B cell (primary cell): ENCODE measurements at regions not wholly inside any gene's neighbourhood (a gene's known extent, or its start where the extent isn't known, plus 50 kb on each side); places are given as distances from the start of the nearest gene placed in this dataset.
"Not testable (repeated sequence)": the region's sequence is repeated elsewhere in the genome, so short reads cannot be mapped to it uniquely, and the experiment has no call there.

Experiments
- ATAC-seq: fragments of 200-7000 bp; cut with Tn5 transposase; one replicate; pipeline ENCODE4 v1.10.0; 2021; ENCODE audit warnings: low read depth, mild to moderate bottlenecking, moderate number of reproducible peaks, moderate library complexity
- CTCF ChIA-PET: fragments of 350-600 bp; sonication (Branson Sonifier 250); formaldehyde crosslinking; loops from one replicate; lab custom pipeline; 2021; ENCODE audit warnings: antibody characterized with exemption, inconsistent platforms; lab: Charles Lee
- POLR2A ChIA-PET: fragments of 350-600 bp; sonication (Branson Sonifier 250); formaldehyde crosslinking; loops from one replicate; lab custom pipeline; 2021; ENCODE audit warnings: antibody characterized with exemption; lab: Charles Lee
- DNase-seq: peaks from one replicate; pipeline ENCODE4 v3.0.0; 2013
- H2AFZ ChIP-seq: 2 replicates; pipeline ENCODE4 v1.6.1; 2012; ENCODE audit warnings: mild to moderate bottlenecking, low read depth, low read length; ENCODE audit not compliant: insufficient read depth, poor library complexity, severe bottlenecking
- H3K27ac ChIP-seq, 2 donors: 1 replicate in 1 of 2; 2 replicates in 1 of 2; pipeline ENCODE4 v1.5.1; 2012 to 2013; ENCODE audit warnings: low read length in 2 of 2, mild to moderate bottlenecking in 2 of 2, moderate library complexity in 1 of 2
- H3K27me3 ChIP-seq, 4 experiments: fragments of 200-600 bp in 1 of 4; sonication (generic) in 1 of 4; replicated peaks in 1 of 4; 1 replicate in 2 of 4; 2 replicates in 2 of 4; pipeline versions ENCODE4 v1.6.1 to v1.7.0; 2013 to 2016; ENCODE audit warnings: low read length in 3 of 4, mild to moderate bottlenecking in 2 of 4, mixed read lengths in 1 of 4, moderate library complexity in 1 of 4; ENCODE audit not compliant: insufficient read depth in 4 of 4, control insufficient read depth in 3 of 4; ENCODE audit errors: control extremely low read depth in 1 of 4
- H3K36me3 ChIP-seq, 2 experiments: replicated peaks in 1 of 2; 1 replicate in 1 of 2; 2 replicates in 1 of 2; pipeline versions ENCODE4 v1.6.1 to v1.7.1; 2013; ENCODE audit warnings: low read length in 1 of 2; ENCODE audit not compliant: insufficient read depth in 2 of 2, control insufficient read depth in 1 of 2; ENCODE audit errors: control extremely low read depth in 1 of 2, extremely low read depth in 1 of 2
- H3K4me1 ChIP-seq, 2 donors: fragments of 200-600 bp in 1 of 2; sonication (generic) in 1 of 2; 1 replicate in 1 of 2; 2 replicates in 1 of 2; pipeline versions ENCODE4 v1.5.1 to v1.6.1; 2013 to 2017; ENCODE audit warnings: low read length in 2 of 2; ENCODE audit not compliant: control insufficient read depth in 2 of 2, insufficient read depth in 2 of 2
- H3K4me2 ChIP-seq: replicated peaks from 2 replicates; pipeline ENCODE3; 2012; ENCODE audit warnings: mild to moderate bottlenecking, low read depth, low read length; ENCODE audit not compliant: poor library complexity, severe bottlenecking
- H3K4me3 ChIP-seq, 5 experiments: fragments of 200-600 bp in 1 of 5; sonication (generic) in 1 of 5; 1 replicate in 3 of 5; 2 replicates in 2 of 5; pipeline versions ENCODE4 v1.5.1 to v1.7.0; 2011 to 2016; ENCODE audit warnings: low read length in 4 of 5, mild to moderate bottlenecking in 4 of 5, low read depth in 2 of 5, control low read depth in 1 of 5, moderate library complexity in 1 of 5; ENCODE audit not compliant: insufficient read depth in 1 of 5; ENCODE audit errors: control extremely low read depth in 1 of 5, extremely low read depth in 1 of 5
- H3K79me2 ChIP-seq: fragments of 200-600 bp; sonication (generic); one replicate; pipeline ENCODE4 v1.6.0; 2016; ENCODE audit warnings: low read length; ENCODE audit not compliant: control insufficient read depth, insufficient read depth
- H3K9ac ChIP-seq: fragments of 200-600 bp; sonication (generic); 2 replicates; pipeline ENCODE4 v1.6.1; 2017; ENCODE audit warnings: mild to moderate bottlenecking, low read length, moderate library complexity
- H3K9me3 ChIP-seq, 3 donors: one replicate each; pipeline versions ENCODE4 v1.6.1 to v1.7.1; 2013; ENCODE audit warnings: low read length in 2 of 3; ENCODE audit not compliant: control insufficient read depth in 2 of 3, insufficient read depth in 1 of 3; ENCODE audit errors: control extremely low read depth in 1 of 3
- H4K20me1 ChIP-seq: 2 replicates; pipeline ENCODE4 v1.6.0; 2012; ENCODE audit warnings: mild to moderate bottlenecking, low read length; ENCODE audit not compliant: insufficient read depth, control insufficient read depth, poor library complexity, severe bottlenecking
- H3K27ac Mint-ChIP-seq: one replicate; pipeline ENCODE4 v1.8.0; 2021; ENCODE audit warnings: mixed read lengths
- H3K27me3 Mint-ChIP-seq: one replicate; pipeline ENCODE4 v1.8.0; 2021; ENCODE audit warnings: mixed read lengths
- H3K4me1 Mint-ChIP-seq: one replicate; pipeline ENCODE4 v1.8.0; 2021; ENCODE audit warnings: mixed read lengths
- H3K4me3 Mint-ChIP-seq: one replicate; pipeline ENCODE4 v1.8.0; 2021; ENCODE audit warnings: mixed read lengths
- H3K9me3 Mint-ChIP-seq: one replicate; pipeline ENCODE4 v1.8.0; 2022; ENCODE audit warnings: mixed read lengths; ENCODE audit not compliant: insufficient read depth
- CTCF ChIP-seq: fragments of 200-600 bp; IDR thresholded peaks from one replicate; pipeline ENCODE4 v1.8.0; 2022; ENCODE audit warnings: antibody characterized with exemption, mild to moderate bottlenecking
- EZH2 ChIP-seq: IDR thresholded peaks from 2 replicates; pipeline ENCODE4 v1.6.1; 2012; ENCODE audit warnings: borderline replicate concordance, low read depth, mild to moderate bottlenecking, moderate library complexity, low read length; ENCODE audit not compliant: insufficient read depth, poor library complexity, severe bottlenecking
- WGBS: methylation state at CpG from one replicate; pipeline ENCODE4 v1.1.5; 2013; ENCODE audit warnings: missing lambda C conversion rate; ENCODE audit not compliant: insufficient coverage; 5-methylcytosine and 5-hydroxymethylcytosine counted together
- intact Hi-C: fragments of 100-400 bp; cut with micrococcal nuclease; formaldehyde crosslinking; loops from one replicate; pipeline ENCODE4 v1.10.0; 2022

- CTCF ChIA-PET: interaction anchor here (0.6 to 0.7 kb wide), 2 partner anchors 144 to 1050 kb away, joined by 3 to 5 read pairs; no protein-coding TSS in a partner anchor
These were observed 74.1 kb upstream of the EHBP1 start for GRCh38 chr2:62631160-62632085.

DNA sequence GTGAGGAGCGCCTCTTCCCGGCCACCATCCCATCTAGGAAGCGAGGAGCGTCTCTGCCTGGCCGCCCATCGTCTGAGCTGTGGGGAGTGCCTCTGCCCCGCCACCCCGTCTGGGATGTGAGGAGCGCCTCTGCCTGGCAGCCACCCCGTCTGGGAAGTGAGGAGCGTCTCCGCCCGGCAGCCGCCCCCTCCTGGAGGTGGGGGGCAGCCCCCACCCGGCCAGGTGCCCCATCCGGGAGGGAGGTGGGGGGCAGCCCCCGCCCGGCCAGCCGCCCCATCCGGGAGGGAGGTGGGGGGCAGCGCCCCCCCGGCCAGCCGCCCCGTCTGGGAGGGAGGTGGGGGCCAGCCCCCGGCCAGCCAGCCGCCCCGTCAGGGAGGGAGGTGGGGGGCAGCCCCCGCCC lies 75.3 kb upstream of the EHBP1 start:
- H3K4me2 ChIP-seq, H2AFZ ChIP-seq, H3K4me3 Mint-ChIP-seq, ATAC-seq, H3K36me3 ChIP-seq, H3K79me2 ChIP-seq, H3K4me1 Mint-ChIP-seq, POLR2A ChIA-PET, H4K20me1 ChIP-seq, DNase-seq, H3K4me3 ChIP-seq, H3K27ac ChIP-seq, CTCF ChIA-PET, H3K9ac ChIP-seq, H3K27ac Mint-ChIP-seq, intact Hi-C loops, H3K4me1 ChIP-seq, H3K27me3 ChIP-seq, H3K9me3 Mint-ChIP-seq: not testable (repeated sequence)
- peaks cover 0 to 15% (median 0%) of the 10 kb centered on the region in 3 donors for H3K9me3 ChIP-seq
- WGBS: 88% methylated on average over 23 of the region's 28 CpGs
- peaks cover 24% of the 10 kb centered on the region for H3K27me3 Mint-ChIP-seq

More at GRCh38 chr2:62631160-62632085, 74.1 kb upstream of the EHBP1 start:
- Histone ChIP-seq H2AFZ (no peak overlapping the region), H3K4me1 (no peaks in the 10 kb centered on the region), H4K20me1 (no peaks in the 10 kb centered on the region), H3K27ac (no peak overlapping the region), H3K27me3 (peaks cover 0 to 7% (median 2%) of the 10 kb centered on the region in 4 experiments), H3K9ac (no peak overlapping the region), H3K79me2 (no peaks in the 10 kb centered on the region), H3K4me2 (no peak overlapping the region), H3K4me3 (no peak overlapping the region), H3K9me3 (peaks cover 0 to 15% (median 0%) of the 10 kb centered on the region in 3 donors), H3K36me3 (no peaks in the 10 kb centered on the region)
- Mint-ChIP-seq H3K4me1 (no peaks in the 10 kb centered on the region), H3K4me3 (no peak overlapping the region), H3K27me3 (peaks cover 28% of the 10 kb centered on the region), H3K9me3 (no peaks in the 10 kb centered on the region), H3K27ac (no peak overlapping the region)
- WGBS: 100% methylated on average over 1 of the region's 5 CpGs
- POLR2A ChIA-PET: no interaction called here
- DNase-seq: no peak
- ATAC-seq: no peak
- intact Hi-C loops: no loop called here
- no peak for TF ChIP-seq EZH2
- no peak for TF ChIP-seq CTCF

GRCh38 chr2:62629310-62629709 lies 76.2 kb upstream of the EHBP1 start:
- H3K4me3 ChIP-seq, H3K27me3 ChIP-seq, H3K9me3 Mint-ChIP-seq, intact Hi-C loops, H3K4me1 ChIP-seq, CTCF ChIA-PET, H3K4me2 ChIP-seq, ATAC-seq, H3K4me1 Mint-ChIP-seq, H3K27ac ChIP-seq, H2AFZ ChIP-seq, H3K9ac ChIP-seq, DNase-seq, H3K27ac Mint-ChIP-seq, POLR2A ChIA-PET, H3K36me3 ChIP-seq, H4K20me1 ChIP-seq, H3K79me2 ChIP-seq, H3K4me3 Mint-ChIP-seq: not testable (repeated sequence)
- no CpG with 5 or more reads among the region's 5 CpGs for WGBS
- peaks cover 0 to 15% (median 0%) of the 10 kb centered on the region in 3 donors for H3K9me3 ChIP-seq
- H3K27me3 Mint-ChIP-seq: peaks cover 28% of the 10 kb centered on the region
